H9 (cell line): ENCODE measurements at regions not wholly inside any gene's neighbourhood (a gene's known extent, or its start where the extent isn't known, plus 50 kb on each side); places are given as distances from the start of the nearest gene placed in this dataset.

Experiments
- DNase-seq: peaks from one replicate; pipeline ENCODE4 v3.0.0-alpha.2; 2017
- H2AFZ ChIP-seq: one replicate; pipeline ENCODE4 v1.6.1; 2013; ENCODE audit warnings: mild to moderate bottlenecking, low read length, control low read depth, moderate library complexity
- H2AK5ac ChIP-seq: 2 replicates; pipeline ENCODE4 v1.6.1; 2013; ENCODE audit warnings: low read length, control low read depth, mixed read lengths; ENCODE audit not compliant: insufficient read length
- H2BK120ac ChIP-seq: one replicate; pipeline ENCODE4 v1.6.1; 2013; ENCODE audit warnings: low read depth, mild to moderate bottlenecking, low read length, control low read depth, inconsistent platforms; ENCODE audit not compliant: poor library complexity, severe bottlenecking
- H2BK12ac ChIP-seq: 2 replicates; pipeline ENCODE4 v1.6.1; 2013; ENCODE audit warnings: low read length, control low read depth, mixed read lengths, low read depth; ENCODE audit not compliant: insufficient read length
- H2BK15ac ChIP-seq: 2 replicates; pipeline ENCODE4 v1.6.1; 2013; ENCODE audit warnings: low read depth, low read length, control low read depth
- H2BK20ac ChIP-seq: one replicate; pipeline ENCODE4 v1.6.1; 2013; ENCODE audit warnings: low read depth, mild to moderate bottlenecking, low read length, control low read depth, inconsistent platforms; ENCODE audit not compliant: poor library complexity, severe bottlenecking
- H2BK5ac ChIP-seq: 2 replicates; pipeline ENCODE4 v1.6.1; 2013; ENCODE audit warnings: low read length, control low read depth, mixed read lengths; ENCODE audit not compliant: insufficient read length
- H3K14ac ChIP-seq: 2 replicates; pipeline ENCODE4 v1.6.1; 2013; ENCODE audit warnings: low read length, control low read depth; ENCODE audit not compliant: insufficient read depth
- H3K18ac ChIP-seq: 2 replicates; pipeline ENCODE4 v1.6.1; 2013; ENCODE audit warnings: low read depth, mild to moderate bottlenecking, mixed read lengths, low read length, control low read depth; ENCODE audit not compliant: insufficient read length
- H3K23ac ChIP-seq: 2 replicates; pipeline ENCODE4 v1.6.1; 2013; ENCODE audit warnings: low read length, control low read depth, mixed read lengths, low read depth; ENCODE audit not compliant: insufficient read length
- H3K23me2 ChIP-seq: 2 replicates; pipeline ENCODE4 v1.6.1; 2013; ENCODE audit warnings: low read depth, mild to moderate bottlenecking, mixed read lengths, low read length, control low read depth; ENCODE audit not compliant: insufficient read length, poor library complexity, severe bottlenecking
- H3K27ac ChIP-seq: 2 replicates; pipeline ENCODE4 v1.5.1; 2013; ENCODE audit warnings: low read length, control low read depth, mixed read lengths, low read depth; ENCODE audit not compliant: insufficient read length
- H3K27me3 ChIP-seq: 2 replicates; pipeline ENCODE4 v1.6.1; 2013; ENCODE audit warnings: low read length, control low read depth, inconsistent platforms; ENCODE audit not compliant: insufficient read depth
- H3K4ac ChIP-seq: 2 replicates; pipeline ENCODE4 v1.6.1; 2013; ENCODE audit warnings: low read depth, mild to moderate bottlenecking, control low read depth, inconsistent platforms, low read length, moderate library complexity
- H3K4me1 ChIP-seq: 2 replicates; pipeline ENCODE4 v1.6.1; 2013; ENCODE audit warnings: low read length, control low read depth, inconsistent platforms; ENCODE audit not compliant: insufficient read depth
- H3K4me2 ChIP-seq: 2 replicates; pipeline ENCODE4 v1.6.1; 2013; ENCODE audit warnings: low read length, control low read depth, mixed read lengths; ENCODE audit not compliant: insufficient read length, insufficient read depth
- H3K56ac ChIP-seq: 2 replicates; pipeline ENCODE4 v1.6.1; 2013; ENCODE audit warnings: low read depth, mild to moderate bottlenecking, mixed read lengths, low read length, control low read depth; ENCODE audit not compliant: insufficient read length
- H3K79me1 ChIP-seq: 2 replicates; pipeline ENCODE4 v1.6.1; 2013; ENCODE audit warnings: low read depth, mild to moderate bottlenecking, moderate library complexity, low read length, control low read depth, inconsistent platforms; ENCODE audit not compliant: insufficient read depth, poor library complexity, severe bottlenecking
- H3K79me2 ChIP-seq: 2 replicates; pipeline ENCODE4 v1.6.1; 2013; ENCODE audit warnings: low read length, control low read depth, inconsistent platforms; ENCODE audit not compliant: insufficient read depth
- H3K9ac ChIP-seq: 2 replicates; pipeline ENCODE4 v1.6.1; 2013; ENCODE audit warnings: low read length, control low read depth, mixed read lengths; ENCODE audit not compliant: insufficient read length; ENCODE audit errors: extremely low read depth
- H3K9me3 ChIP-seq: one replicate; pipeline ENCODE4 v1.6.1; 2013; ENCODE audit warnings: low read depth, low read length, inconsistent platforms; ENCODE audit not compliant: control insufficient read depth
- H3T11ph ChIP-seq: one replicate; pipeline ENCODE4 v1.6.1; 2013; ENCODE audit warnings: mild to moderate bottlenecking, low read length, control low read depth, inconsistent platforms
- H4K20me1 ChIP-seq: one replicate; pipeline ENCODE4 v1.6.1; 2013; ENCODE audit not compliant: control insufficient read depth, insufficient read length, insufficient read depth
- H4K5ac ChIP-seq: 2 replicates; pipeline ENCODE4 v1.6.1; 2013; ENCODE audit warnings: low read depth, mild to moderate bottlenecking, mixed read lengths, low read length, control low read depth; ENCODE audit not compliant: insufficient read length
- H4K8ac ChIP-seq: replicated peaks from 2 replicates; pipeline ENCODE4 v1.6.1; 2013; ENCODE audit warnings: low read length, control low read depth, mixed read lengths, low read depth; ENCODE audit not compliant: insufficient read length
- H4K91ac ChIP-seq: 2 replicates; pipeline ENCODE4 v1.6.1; 2013; ENCODE audit warnings: low read depth, mild to moderate bottlenecking, moderate library complexity, mixed read lengths, low read length, control low read depth; ENCODE audit not compliant: insufficient read length
- H3K27ac Mint-ChIP-seq, 3 experiments: 2 replicates in 2 of 3; 3 replicates in 1 of 3; pipeline ENCODE4 v1.8.0; 2020 to 2021; ENCODE audit warnings: mixed read lengths in 3 of 3, mild to moderate bottlenecking in 1 of 3, moderate library complexity in 1 of 3
- H3K27me3 Mint-ChIP-seq: 2 replicates; pipeline ENCODE4 v1.8.0; 2021; ENCODE audit warnings: low read depth, mild to moderate bottlenecking, moderate library complexity, mixed read lengths
- H3K36me3 Mint-ChIP-seq, 3 experiments: 2 replicates in 2 of 3; 3 replicates in 1 of 3; pipeline ENCODE4 v1.8.0; 2020 to 2021; ENCODE audit warnings: low read depth in 3 of 3, mixed read lengths in 3 of 3; ENCODE audit not compliant: insufficient read depth in 1 of 3
- H3K4me1 Mint-ChIP-seq, 2 experiments: 2 replicates each; pipeline ENCODE4 v1.8.0; 2020; ENCODE audit warnings: mixed read lengths in 2 of 2
- H3K4me3 Mint-ChIP-seq, 2 experiments: 2 replicates in 1 of 2; 3 replicates in 1 of 2; pipeline ENCODE4 v1.8.0; 2020 to 2021; ENCODE audit warnings: mild to moderate bottlenecking in 2 of 2, mixed read lengths in 2 of 2, moderate library complexity in 1 of 2
- H3K9me3 Mint-ChIP-seq, 2 experiments: 2 replicates in 1 of 2; 3 replicates in 1 of 2; pipeline ENCODE4 v1.8.0; 2020; ENCODE audit warnings: mild to moderate bottlenecking in 2 of 2, mixed read lengths in 2 of 2, moderate library complexity in 1 of 2
- CTCF ChIP-seq: fragments of 200-600 bp; sonication (generic); conservative IDR thresholded peaks from 3 replicates; pipeline ENCODE4 v1.8.0; 2021; ENCODE audit warnings: antibody characterized with exemption, mild to moderate bottlenecking
- WGBS: extraction: QIAGEN DNeasy Blood & Tissue Kit; methylation state at CpG from one replicate; pipeline ENCODE4 v1.1.7; 2013; ENCODE audit warnings: missing lambda C conversion rate, low lambda C conversion rate, mixed read lengths; ENCODE audit not compliant: insufficient read length; ENCODE audit errors: extremely low coverage; 5-methylcytosine and 5-hydroxymethylcytosine counted together

GRCh38 chr12:88973998-88974397 lies 378.3 kb downstream of the DUSP6 start:
- H3K79me1 ChIP-seq, result no peaks in the 10 kb centered on the region
- no peak overlapping the region for H2AFZ ChIP-seq
- TF ChIP-seq CTCF, result no peak
- no peak overlapping the region for H3K23ac ChIP-seq
- H2BK12ac ChIP-seq, result no peak overlapping the region
- Mint-ChIP-seq H3K27me3 (no peaks in the 10 kb centered on the region), H3K36me3 (no peaks in the 10 kb centered on the region), H3K27ac (no peak overlapping the region), H3K9me3 (no peaks in the 10 kb centered on the region), H3K4me3 (no peak overlapping the region), H3K4me1 (no peaks in the 10 kb centered on the region; a peak in 1 of 4 replicates)
- no peak overlapping the region for H3K56ac ChIP-seq
- no peaks in the 10 kb centered on the region for H3K27me3 ChIP-seq
- H3K23me2 ChIP-seq, result no peaks in the 10 kb centered on the region
- no CpG with 5 or more reads among the region's 1 CpG for WGBS
- no peak overlapping the region for H4K8ac ChIP-seq
- H3K14ac ChIP-seq, result no peak overlapping the region
- H2BK120ac ChIP-seq, result no peak overlapping the region
- no peak overlapping the region for H4K5ac ChIP-seq
- H2BK15ac ChIP-seq, result no peak overlapping the region
- no peak overlapping the region for H3T11ph ChIP-seq
- H4K91ac ChIP-seq, result no peak overlapping the region
- no peak overlapping the region for H2BK5ac ChIP-seq
- H2AK5ac ChIP-seq, result no peak overlapping the region
- DNase-seq, result no peak
- H3K9me3 ChIP-seq, result no peaks in the 10 kb centered on the region
- H3K9ac ChIP-seq, result no peak overlapping the region
- H3K79me2 ChIP-seq, result no peaks in the 10 kb centered on the region; the same call in 1 of the 2 replicates
- no peak overlapping the region for H3K18ac ChIP-seq
- no peak overlapping the region for H3K27ac ChIP-seq
- H4K20me1 ChIP-seq, result no peaks in the 10 kb centered on the region
- no peak overlapping the region for H2BK20ac ChIP-seq
- H3K4me1 ChIP-seq, result no peaks in the 10 kb centered on the region
- H3K4me2 ChIP-seq, result no peak overlapping the region
- H3K4ac ChIP-seq, result no peak overlapping the region
